ENCODE measurements at regions not wholly inside any gene's neighbourhood (a gene's known extent, or its start where the extent isn't known, plus 50 kb on each side); places are given as distances from the start of the nearest gene placed in this dataset.
"Not testable (repeated sequence)": the region's sequence is repeated elsewhere in the genome, so short reads cannot be mapped to it uniquely, and the experiment has no call there.

- DNase-seq: no peak
Measured at GRCh38 chr4:107562316-107562715, 157.7 kb downstream of the PAPSS1 start.

GRCh38 chr4:107561481-107561880 is 158.6 kb downstream of the PAPSS1 start:
- no peak for DNase-seq

- DNase-seq: no peak
Measured at GRCh38 chr4:107559653-107560052, 160.4 kb downstream of the PAPSS1 start.

- no peak for DNase-seq
Measured at GRCh38 chr4:107552306-107552705, 167.7 kb downstream of the PAPSS1 start.

- DNase-seq: no peak
Measured at GRCh38 chr4:107548211-107548905, 171.7 kb downstream of the PAPSS1 start.

- DNase-seq: no peak
Measured at GRCh38 chr4:107546638-107547037, 173.4 kb downstream of the PAPSS1 start.

GRCh38 chr4:107541511-107541910 is 178.5 kb downstream of the PAPSS1 start:
- DNase-seq: no peak

GRCh38 chr4:107531927-107532326 is 188.1 kb downstream of the PAPSS1 start:
- no peak for DNase-seq

GRCh38 chr4:107520368-107520767 is 199.7 kb downstream of the PAPSS1 start:
- DNase-seq: no peak

GRCh38 chr4:107519053-107519452 is 201.0 kb downstream of the PAPSS1 start:
- no peak for DNase-seq

- DNase-seq: no peak
Measured at GRCh38 chr4:107518076-107518475, 202.0 kb downstream of the PAPSS1 start.

GRCh38 chr4:107512549-107512948 is 207.5 kb downstream of the PAPSS1 start:
- DNase-seq: no peak

GRCh38 chr4:107509615-107510014 is 210.4 kb downstream of the PAPSS1 start:
- no peak for DNase-seq

- no peak for DNase-seq
Measured at GRCh38 chr4:107500551-107500950, 219.5 kb downstream of the PAPSS1 start.

- DNase-seq: no peak
Measured at GRCh38 chr4:107497054-107497453, 223.0 kb downstream of the PAPSS1 start.

GRCh38 chr4:107492566-107492965 is 227.5 kb downstream of the PAPSS1 start:
- DNase-seq: no peak

GRCh38 chr4:107490116-107490515 is 229.9 kb downstream of the PAPSS1 start:
- DNase-seq: no peak

GRCh38 chr4:107483621-107484020 is 236.4 kb downstream of the PAPSS1 start:
- not testable (repeated sequence) for DNase-seq

GRCh38 chr4:107482546-107482945 is 237.5 kb downstream of the PAPSS1 start:
- no peak for DNase-seq

- no peak for DNase-seq
Measured at GRCh38 chr4:107478327-107478980, 241.6 kb downstream of the PAPSS1 start.

- DNase-seq: no peak
Measured at GRCh38 chr4:107473126-107473525, 246.9 kb downstream of the PAPSS1 start.

GRCh38 chr4:107472265-107472948 is 247.6 kb downstream of the PAPSS1 start:
- no peak for DNase-seq

- DNase-seq: no peak
Measured at GRCh38 chr4:107470173-107470572, 249.9 kb downstream of the PAPSS1 start.

GRCh38 chr4:107468812-107469211 is 251.2 kb downstream of the PAPSS1 start:
- DNase-seq: no peak
